GM19324 (cell line): ENCODE measurements at regions not wholly inside any gene's neighbourhood (a gene's known extent, or its start where the extent isn't known, plus 50 kb on each side); places are given as distances from the start of the nearest gene placed in this dataset.
A peak's percentile ranks its signal among the peaks of the same experiment; 100 is the strongest.

ENCODE experiments used
- ATAC-seq: cut with Tn5 transposase; IDR thresholded peaks from one replicate; pipeline ENCODE4 v1.9.1; 2021; ENCODE audit warnings: mild to moderate bottlenecking, moderate library complexity; ENCODE audit not compliant: unreplicated experiment, low FRiP score

- ATAC-seq = no peak
Observed at GRCh38 chr17:77493238-77493820, 352.6 kb downstream of the SEC14L1 start.

- no peak for ATAC-seq
Observed at GRCh38 chr17:77493901-77494663, 353.3 kb downstream of the SEC14L1 start.

DNA sequence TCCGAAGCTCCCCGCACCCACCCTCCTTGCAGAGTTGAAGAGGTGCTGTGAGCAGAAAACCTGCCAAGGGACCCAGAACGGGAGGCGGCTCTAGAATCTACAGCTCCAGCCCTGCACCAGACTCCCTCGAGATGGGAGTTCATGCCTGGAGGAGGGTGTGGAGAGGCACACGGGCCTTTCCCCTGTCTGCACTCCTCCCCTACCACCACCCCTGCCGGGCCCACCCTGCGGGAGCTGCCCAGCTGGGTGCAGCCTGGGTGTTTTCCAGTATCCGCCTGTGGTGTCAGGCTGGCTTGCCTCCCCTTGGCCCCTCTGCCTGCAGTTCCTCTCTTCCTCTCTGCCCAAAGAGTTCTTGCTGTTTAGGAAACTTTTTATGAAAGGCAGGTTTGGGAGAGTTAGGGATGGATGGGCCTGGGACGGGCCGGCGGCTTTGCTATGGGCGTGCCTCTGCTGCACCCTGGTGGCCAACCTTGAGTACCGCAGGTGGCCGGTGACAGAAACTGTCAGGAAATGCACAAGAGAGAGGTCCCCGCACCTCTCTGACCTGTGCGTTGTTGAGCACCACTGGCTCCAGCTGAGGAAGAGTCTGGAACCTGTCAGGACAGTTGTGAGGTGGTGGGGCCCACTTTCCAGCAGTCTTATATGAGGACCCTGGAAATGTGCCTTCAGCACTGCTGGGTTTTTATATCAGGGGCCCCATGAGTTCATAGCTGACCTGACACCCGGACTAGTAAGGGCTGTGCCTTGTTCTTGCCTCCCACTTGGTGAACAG lies 354.1 kb downstream of the SEC14L1 start:
- ATAC-seq = peak; percentile 49

GRCh38 chr17:77495575-77495974 lies 354.8 kb downstream of the SEC14L1 start:
- ATAC-seq = no peak

GRCh38 chr17:77496401-77496801 lies 355.6 kb downstream of the SEC14L1 start:
- no peak for ATAC-seq

DNA sequence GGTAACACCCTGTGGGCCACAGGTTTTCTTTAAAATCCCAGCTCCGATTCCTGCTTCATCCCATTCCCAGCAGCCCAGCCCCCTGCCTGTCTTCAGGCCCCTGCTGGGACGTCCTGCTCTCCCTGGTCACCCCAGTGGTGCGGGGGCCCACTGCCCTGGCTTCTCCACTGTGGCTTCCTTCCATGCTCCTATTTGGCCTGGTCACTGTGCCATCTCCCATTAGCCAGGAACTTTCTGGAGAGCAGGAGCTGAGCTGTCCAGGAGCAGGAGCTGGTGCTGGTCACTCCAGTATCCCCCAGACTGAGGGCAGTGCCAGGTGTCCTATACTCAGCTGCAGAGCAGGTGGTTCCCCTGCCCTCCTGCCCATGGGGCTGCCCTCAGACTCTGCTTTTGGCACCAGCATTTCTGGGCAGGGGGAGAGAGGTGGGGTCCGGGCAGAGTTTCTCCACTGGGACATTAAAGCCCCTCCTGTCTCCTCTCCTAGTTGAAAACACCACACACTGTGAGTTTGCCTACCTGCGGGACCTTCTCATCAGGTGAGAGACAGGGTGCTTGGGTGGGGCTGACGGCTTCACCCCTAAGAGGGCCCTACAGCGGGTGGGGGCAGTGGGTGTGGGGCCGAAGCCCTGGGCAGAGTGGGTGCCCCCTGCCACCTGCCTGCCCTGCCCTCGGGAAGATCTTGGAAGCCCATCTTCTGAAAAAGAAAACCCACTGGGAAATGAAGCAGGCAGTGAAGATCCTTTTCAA lies 356.2 kb downstream of the SEC14L1 start:
- no peak for ATAC-seq

DNA sequence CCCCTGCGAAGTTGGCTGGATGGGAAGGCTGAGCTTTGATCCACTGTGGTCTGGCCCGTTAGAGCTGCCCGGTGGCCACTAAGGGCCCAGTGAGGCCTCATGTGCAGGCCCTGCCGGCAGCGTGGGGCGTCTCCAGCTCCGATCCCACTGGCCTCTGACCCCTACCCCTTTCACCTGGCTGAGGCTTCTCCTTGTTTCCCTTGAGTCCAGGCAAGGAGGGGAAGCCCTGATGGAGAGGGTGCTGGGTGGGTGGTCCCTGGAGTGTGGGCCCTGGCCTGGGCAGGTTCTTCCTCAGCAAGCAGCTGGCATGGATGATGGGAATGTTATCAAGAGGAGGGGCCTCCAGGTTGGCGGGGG lies 356.8 kb downstream of the SEC14L1 start:
- no peak for ATAC-seq

DNA sequence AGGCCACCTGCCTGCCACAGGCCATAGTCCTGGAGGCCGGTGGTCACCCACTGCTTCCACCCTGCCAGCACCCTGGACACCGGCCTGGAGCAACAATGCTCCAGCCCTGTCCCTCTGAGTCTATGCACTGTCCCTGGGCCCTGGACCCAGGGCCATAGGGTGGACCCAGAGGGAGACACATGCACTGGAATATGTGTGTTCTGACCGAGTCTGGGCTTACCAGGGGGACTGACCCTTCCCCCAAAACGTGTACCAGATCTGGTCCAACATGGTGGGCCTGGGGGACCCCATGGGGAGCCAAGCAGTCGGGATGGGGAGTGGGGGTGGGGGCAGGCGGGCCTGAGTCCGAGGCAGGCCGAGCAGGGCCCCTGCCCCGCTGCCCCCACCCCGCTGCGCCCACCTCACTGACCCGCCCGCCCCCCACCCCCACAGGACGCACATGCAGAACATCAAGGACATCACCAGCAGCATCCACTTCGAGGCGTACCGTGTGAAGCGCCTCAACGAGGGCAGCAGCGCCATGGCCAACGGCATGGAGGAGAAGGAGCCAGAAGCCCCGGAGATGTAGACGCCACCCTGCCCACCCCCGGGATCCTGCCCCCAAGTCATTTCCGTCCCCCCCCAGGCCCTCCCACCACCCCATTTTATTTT lies 357.4 kb downstream of the SEC14L1 start:
- no peak for ATAC-seq

DNA sequence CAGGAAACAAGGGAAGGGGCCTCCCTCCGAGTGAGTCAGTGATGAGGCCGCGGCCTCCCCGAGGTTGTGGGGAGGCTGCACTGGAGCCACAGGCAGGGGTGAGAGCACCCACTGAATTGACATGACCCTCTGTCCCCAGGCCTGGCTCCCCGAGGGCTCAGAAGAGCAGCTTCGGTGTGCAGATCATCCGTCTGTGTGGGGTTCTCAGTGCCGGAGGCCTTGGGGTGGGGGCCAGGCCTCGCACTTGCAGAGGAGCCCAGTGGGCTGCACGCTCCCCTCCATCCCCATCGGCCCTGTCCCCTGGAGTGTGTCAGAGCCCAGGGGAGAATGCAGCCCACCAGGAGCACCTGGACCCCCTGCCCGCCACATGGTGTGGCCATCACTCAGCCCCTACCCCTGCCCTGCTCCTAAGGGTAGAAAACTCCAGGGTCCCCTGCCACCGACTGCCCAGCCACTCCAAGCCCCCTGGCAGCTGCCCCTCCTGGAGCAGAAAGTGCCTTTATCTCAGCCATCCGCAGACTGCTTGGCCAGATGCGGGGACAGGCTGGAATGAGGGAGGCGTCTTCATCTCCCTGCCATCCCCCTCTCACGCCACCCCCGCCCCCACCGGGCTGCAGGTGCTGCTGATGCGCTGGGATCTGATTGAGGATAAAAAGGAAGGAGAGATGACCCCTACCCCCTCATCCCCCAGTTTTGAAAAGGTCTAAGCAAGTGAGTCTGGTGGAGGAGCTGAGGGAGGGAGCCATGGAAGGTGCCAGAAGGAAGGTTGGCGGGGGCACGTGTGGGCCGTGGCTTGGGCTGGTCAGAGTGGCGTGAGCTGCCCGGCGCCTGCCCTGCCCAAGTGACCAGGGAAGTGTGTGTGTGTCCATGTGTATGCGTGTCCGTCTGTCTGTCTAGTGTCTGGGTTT lies 358.3 kb downstream of the SEC14L1 start:
- no peak for ATAC-seq

- no peak for ATAC-seq
Observed at GRCh38 chr17:77499699-77500435, 359.1 kb downstream of the SEC14L1 start.

DNA sequence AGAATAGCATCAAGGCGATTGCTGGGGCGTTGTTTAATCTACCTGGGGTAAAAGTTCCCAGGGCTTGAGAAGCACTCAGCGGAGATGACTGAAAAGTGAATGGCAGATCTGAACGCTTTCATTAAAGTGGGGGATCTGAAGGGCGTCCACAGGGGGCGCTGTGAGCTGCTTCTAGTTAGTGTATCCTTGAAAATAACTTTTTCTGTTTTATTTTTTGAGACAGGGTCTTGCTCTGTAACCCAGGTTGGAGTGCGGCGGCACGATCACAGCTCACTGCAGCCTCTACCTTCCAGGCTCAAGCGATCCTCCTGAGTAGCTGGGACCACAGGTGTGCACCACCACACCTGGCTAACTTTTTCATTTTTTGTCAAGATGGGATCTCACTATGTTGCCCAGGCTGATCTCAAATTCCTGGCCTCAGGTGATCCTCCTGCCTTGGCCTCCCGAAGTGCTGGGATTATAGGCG lies 360.4 kb downstream of the SEC14L1 start:
- no peak for ATAC-seq

DNA sequence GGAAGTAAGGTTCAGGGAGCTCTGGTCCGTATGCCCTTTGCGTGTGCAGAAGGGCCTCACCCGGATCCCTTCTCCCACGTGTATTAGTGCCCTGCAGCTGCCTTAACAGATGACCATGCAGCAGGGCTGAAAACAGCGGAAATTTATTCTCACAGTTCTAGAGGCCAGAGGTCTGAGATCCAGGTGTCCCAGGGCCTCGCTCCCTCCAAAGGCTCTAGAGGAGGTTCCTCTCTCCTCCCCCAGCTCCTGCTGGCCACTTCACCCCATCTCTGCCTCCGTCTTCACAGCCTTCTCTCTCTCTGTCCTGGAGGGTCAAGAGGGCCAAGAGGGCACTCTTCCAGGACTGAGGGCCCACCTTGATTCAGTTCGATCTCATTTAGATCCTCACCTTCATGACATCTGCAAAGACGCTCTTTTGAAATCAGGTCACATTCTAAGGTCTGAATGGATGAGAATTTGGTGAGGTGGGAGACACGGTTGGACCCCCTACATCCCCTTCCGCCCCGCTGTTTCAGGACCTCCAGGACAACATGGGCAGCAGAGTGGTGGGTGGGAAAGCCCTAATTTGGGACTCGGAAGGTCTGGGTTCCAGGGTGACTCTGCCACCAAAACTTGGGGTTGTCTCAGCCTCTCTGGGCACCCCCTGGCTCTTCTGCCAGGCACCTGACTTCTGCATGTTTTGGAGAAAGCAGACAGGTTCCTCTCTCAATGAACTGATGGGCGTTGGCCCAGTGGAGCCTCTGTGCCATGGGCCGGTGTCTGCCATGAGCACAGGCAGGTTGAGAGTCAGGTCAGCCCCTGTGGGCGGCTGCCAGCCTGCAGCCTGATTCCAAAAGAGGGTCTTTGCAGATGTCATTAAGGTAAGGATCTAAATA lies 361.2 kb downstream of the SEC14L1 start:
- no peak for ATAC-seq

DNA sequence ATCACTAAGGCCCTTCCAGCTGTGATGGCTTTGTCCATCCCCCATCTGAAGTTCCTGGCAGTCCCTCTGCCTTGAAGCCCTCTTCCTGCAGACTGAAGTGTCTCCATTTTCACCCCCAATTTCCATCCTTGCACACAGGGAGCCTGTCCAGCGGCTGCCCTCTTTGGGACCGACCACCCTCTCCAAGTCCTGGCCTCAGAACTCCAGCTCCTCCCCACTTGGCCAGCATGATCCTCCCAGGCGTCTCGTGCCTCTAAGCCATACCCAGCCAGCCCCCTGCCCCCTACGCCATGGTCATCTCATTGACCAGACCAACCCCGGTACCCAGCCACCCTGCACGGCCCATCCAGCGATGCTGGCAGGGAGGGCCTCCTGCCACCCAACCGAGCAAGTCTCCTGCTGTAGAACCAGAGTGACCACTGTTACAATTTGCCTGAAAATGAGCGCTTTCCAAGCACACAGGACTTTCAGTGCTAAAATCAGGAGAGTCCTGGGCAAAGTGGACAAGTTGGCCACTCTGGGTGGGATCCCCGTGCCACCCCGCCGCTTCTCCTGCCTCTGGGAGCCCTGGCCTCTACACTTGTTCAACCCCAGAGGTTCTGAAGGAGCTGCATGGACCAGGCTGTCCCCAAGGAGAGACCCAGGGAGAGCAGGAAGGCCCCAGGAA lies 362.0 kb downstream of the SEC14L1 start:
- no peak for ATAC-seq

DNA sequence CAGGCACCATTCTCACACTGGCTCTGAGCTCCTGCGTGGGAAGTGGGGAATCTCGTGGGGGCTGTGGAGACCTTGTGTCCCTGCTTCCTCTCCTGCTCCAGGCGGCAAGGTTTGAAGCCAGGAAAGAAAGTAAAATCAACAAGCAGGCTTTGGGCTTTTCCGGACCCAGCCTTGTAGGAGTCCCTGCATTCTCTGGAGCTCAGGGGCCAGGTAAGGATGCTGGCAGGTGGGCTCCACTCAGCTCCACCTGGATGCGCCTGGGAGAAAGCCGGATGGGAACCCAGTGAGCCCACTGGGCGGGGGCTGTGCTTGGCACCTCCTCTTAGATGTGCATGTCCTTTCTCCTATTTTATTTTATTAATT lies 362.5 kb downstream of the SEC14L1 start:
- no peak for ATAC-seq

DNA sequence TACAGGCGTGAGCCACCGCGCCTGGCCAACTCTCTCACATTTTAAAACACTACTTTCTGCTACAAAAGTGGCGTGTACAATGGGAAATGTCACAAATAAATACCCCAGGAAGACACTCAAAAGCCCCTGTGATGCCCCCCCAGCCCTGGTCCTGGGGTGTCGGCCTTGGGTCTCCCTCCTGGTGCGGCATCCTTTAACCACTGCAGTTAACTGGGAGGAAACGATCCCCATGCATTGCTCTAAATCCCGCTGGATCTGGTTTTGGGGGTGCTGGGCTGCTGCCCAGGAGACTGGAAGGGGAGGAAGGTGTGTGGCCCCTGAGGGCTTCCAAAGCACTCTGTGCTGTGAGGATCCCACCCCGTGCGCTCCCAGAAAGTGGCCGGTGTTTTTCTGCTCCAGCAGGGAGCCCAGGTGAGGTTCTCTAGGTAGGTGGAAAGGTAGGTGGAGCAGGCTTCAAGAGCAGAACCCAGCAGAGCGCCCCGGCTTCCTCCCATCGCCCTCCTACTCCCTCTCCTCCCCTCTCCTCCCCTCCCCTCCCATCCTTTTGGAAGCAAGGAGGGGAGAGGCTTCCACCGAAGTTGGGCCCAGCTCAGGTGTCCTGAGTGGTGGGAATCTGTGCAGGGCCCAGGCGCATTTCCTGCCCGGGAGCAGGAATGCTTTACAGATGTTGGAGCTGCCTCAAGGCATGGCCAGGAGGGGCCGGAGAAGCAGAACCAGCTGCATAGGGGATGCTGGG lies 363.3 kb downstream of the SEC14L1 start:
- ATAC-seq = no peak

- ATAC-seq = no peak
Observed at GRCh38 chr17:77504652-77505155, 363.9 kb downstream of the SEC14L1 start.
